IPS-NIHi7 (cell line): ENCODE measurements at regions not wholly inside any gene's neighbourhood (a gene's known extent, or its start where the extent isn't known, plus 50 kb on each side); places are given as distances from the start of the nearest gene placed in this dataset.
"Not testable (repeated sequence)": the region's sequence is repeated elsewhere in the genome, so short reads cannot be mapped to it uniquely, and the experiment has no call there.

Experiments
- DNase-seq: peaks from one replicate; pipeline ENCODE4 v3.0.0; 2012; ENCODE audit warnings: mixed read lengths; ENCODE audit errors: extremely low spot score

DNA sequence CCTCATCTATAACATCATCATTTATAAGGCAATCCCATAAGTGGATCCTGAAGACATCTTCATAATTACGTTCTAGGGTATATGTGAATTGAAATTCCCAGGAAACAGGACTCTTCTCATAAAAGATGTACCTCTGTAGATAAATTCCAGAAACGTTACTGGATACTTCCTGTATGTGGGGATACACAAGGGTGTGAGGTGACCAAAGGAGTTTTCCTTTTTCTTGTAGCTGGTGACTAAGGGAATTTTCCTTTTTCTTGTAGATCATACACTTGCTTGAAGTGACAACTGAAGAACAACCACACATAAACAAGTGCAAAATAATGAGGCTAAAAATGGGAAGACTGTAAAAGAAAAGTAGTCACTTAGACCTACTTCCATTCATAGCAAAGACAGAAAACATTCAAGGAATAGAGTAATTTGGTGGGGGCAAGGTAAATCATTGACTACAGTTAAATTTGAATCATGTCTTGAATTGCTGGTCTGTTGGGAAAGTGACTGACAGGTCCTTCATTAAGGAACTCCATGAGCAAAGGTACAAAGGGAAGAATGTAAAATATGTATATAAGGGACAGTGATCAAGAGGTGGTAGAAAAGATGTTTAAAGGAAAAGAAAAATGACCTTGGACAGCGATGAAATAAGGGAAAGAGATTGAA lies 53.2 kb upstream of the UBE2E3 start:
- no peak for DNase-seq

DNA sequence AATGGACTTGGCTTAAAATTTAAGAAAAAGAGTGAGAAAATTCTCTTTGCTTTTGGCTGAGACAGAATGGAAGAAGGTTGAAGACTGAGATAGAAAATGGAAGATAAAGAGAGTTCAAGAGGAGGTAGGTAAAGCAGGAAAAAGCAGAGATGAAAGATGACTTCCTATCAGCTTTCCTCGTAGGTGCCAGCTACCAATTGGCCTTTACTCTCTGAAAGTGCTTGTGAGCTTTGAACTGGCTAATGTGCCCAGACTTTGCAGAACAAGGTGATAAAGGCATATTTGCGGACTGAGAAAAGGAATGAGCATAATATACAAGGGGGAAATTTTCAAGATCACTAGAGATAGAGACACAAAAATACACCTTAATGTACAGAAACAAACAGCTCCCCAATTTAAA lies 54.7 kb upstream of the UBE2E3 start:
- DNase-seq, result no peak

DNA sequence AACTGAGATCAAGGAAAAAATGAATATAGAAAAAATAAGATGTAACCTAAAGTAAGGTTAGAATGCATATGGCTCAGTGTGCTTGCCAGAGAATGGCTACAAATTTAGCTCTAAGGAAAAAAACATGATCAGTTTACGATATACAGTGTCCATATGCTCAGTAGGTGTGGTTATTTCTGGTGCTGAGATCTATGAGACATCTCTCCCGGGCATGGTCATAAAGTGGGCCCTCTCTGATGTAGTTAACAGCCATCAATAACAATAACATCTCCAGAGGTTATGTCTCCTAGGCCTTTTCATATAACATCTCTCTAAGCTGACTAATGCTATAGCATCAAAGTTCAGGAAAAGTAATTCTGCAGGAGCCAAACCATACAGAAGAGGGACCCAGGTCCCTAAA lies 56.3 kb upstream of the UBE2E3 start:
- no peak for DNase-seq

DNA sequence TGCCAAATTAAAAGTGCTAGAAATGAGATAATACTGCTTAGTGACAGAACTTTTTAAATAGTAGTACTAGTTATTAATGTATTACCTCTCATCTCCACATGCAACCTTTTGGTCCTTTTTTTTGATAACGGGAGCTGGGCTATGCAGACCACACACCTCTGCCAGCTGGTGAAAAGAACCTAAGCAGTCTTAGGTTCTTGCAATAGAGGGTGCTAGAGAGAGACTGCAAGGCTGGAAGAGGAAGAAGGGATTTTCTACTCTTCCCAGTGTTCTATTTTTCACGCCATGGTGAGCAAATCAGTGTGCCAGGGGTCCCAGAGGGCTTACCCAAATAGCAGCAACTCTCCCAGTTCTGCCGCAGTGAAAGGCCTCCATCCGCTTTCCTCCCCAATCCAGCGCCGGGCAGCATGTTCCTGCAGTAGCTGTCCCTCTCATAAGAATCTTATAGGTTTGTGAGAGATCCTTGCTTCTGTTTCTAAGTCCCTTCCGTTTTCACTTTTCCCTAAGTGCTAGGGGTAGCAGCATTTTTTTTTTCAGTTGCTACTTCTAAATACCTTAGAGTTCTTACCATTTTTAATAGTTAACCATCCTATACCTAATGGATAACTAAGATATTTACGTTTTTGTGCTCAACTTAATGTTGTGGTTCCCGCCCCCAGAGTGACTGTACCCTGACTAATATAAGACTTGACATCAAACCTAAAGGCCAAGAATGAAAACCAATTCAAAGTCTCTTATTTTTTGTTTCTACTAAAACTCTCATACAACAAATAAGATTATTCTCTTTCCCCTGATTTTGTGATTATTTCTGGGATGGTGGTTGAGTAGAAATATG lies 69.4 kb upstream of the UBE2E3 start:
- DNase-seq, result peak; percentile 22

DNA sequence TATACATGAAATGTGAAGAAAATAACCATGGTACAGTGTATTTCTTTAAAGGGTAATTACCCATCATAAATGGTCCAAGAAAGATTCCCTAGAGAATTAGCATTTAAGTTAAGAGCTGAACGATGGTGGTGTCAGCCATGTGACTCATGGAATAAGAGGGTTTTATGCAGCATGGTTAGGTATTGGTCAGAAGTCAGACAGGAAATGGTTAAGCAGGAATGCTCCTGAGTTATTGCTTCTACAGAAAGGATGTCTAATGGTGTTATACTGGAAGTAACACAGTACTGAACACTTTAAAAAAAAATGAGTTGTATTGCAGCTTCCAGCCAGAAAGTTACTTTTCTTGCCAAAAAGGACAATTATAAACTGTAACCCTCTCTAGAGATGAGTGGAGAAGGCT lies 72.7 kb upstream of the UBE2E3 start:
- no peak for DNase-seq

DNA sequence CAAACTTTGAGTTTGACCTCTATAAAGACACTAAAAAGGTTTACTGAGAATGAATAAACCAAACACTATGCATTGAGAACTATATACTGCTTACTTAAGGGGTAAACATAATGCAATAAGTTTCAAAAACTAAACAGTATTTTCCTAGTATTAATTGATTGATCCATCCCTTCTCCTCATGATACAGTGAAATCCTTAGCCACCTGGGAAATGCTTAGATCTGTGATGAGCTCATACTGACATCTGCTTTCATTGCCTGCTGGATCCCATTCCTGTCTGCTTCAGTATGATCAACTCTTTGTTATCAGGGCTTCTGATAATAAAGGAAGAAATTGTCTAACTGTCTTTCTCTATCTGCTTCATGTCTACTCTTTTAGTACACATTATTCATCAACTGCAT lies 74.9 kb upstream of the UBE2E3 start:
- DNase-seq, result no peak

DNA sequence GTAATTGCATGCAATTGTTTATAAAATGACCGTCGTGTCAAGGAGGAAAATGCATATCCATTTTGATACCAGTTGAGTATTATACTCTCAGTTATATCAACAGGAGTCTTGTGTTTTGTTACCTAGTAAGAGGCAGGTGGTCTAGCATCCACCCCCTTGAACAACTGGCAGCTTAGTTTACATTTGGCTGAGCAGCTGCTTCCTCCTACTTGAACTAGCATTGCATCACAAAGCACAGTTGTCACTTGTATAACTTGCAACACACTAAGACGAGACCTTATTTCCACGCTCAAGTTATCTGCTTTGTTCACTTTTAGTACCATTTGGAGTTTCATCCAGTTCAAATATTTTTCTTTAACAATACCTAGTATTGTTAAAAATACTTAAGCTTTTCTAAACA lies 75.4 kb upstream of the UBE2E3 start:
- DNase-seq, result peak; percentile 26

DNA sequence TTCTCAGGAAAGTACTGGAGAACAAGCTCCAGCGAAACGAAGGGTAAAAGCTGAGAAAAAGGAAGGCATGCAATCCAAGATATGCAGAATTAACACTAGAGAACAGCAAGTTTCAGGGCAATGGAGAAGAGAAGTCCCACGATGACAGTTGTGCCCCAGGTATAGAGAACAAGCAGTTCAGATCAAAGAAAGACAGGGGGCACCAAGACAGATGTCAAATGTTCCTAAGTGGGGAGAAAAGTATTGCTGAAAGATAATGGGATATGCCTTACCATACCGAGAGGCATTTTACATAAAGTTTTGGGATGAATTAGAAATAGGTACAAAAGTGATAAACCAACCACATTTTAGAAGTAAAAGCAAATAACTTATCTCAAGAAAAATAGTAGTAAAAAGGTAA lies 79.1 kb upstream of the UBE2E3 start:
- peak; percentile 15 for DNase-seq

DNA sequence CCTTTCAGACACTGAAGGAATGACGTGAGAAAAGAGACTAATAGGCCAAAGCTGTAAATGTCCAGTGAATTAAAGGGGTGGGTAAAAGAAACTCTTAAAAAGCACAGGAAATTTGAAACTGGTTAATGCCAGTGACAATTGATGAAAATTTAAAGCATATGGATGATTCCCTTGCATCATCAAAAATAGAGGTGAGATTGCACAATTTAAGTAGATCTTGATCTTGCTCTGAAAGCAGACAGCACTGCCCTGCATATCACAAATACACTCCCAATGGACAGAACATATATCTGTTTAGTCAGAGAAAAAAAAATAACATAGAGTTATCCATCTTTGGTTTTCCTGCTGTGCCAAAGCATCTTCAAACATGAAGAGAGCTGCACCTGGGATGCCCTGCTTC lies 86.7 kb upstream of the UBE2E3 start:
- no peak for DNase-seq

DNA sequence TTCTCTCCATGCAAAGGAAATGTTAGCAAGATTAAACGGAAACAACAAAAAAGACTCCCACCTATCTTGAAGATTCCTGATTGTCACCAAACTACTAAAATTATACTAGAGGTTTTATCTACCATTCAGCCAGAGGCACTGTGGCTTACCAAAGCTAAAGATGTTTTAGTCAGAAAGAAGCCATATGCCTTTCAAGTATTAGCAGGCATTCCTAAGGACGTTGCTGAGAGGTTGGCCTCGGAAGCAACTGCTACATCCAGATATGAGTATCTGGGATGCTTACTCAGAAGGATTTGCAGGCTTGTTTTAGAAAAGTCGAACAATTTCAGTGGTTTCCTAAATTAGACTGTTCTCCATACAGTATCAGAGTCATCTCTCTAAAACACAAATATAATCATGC lies 88.3 kb upstream of the UBE2E3 start:
- DNase-seq, result no peak

DNA sequence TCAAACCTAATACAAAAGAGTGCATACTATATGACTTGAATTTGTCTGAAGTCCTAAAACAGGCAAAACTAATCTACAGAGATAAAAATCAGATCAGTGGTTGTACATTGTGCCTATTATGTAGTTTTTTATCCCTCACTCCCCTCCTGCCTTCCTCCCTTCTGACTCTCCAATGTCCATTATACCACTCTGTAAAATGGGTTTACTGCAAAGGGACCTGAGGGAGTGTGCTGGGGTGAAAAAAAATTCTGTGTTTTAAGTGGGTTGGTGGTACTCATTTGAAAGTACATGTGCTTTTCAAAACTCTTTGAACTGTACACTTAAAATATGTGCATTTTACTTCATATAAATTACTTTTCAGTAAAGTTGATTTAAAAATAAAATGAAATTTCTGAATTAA lies 89.0 kb upstream of the UBE2E3 start:
- no peak for DNase-seq

DNA sequence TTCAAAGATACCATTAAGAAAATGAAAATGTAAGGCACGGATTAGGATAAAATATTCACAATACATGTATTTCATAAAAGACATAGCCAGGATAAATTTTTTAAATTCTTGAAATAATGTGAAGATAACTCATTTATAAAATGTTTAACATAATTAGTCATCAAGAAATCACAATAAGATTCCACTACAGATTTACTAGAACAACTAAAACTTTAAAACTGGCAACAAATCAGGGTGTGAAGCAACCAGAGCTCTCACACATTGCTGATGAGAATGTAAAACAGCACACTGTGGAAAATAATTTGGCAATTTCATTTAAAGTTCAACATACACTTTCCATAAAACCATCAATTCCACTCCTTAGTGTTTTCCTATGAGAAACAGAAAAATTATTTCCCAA lies 89.6 kb upstream of the UBE2E3 start:
- no peak for DNase-seq

DNA sequence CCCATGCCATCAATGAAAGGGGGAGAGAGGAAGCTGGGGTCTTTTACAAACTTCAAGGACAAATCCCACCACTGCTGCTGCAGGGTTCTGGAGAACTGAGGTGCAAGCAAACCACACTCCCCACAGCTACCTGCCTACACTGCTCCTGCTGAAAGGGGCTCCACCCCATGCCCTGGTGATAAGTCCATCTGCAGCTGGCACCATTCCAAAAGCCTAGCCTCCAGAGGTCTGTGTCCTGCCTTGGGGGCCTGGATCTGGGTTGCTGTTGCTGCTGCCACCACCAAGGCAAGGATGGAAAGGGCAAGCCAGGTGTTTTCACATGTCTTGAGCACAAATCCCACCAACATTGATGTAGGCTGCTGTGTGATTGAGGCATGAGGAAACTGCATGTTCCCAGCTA lies 97.4 kb upstream of the UBE2E3 start:
- no peak for DNase-seq

DNA sequence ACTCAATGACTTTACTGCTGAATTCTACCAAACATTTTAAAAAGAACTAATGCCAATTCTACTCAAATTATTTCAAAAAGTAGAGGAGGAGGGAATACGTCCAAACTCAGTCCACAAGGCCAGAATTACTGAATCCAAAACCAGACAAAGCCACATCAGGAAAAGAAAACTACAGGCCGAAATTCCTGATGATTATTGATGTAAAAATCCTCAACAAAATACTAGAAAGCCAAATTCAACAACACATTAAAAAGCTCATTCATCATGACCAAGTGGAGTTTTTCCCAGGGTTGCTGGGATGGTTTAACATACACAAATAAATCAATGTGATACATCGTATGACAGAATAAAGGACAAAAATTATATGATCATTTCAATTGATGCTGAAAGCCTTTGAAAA lies 103.9 kb upstream of the UBE2E3 start:
- DNase-seq, result no peak

DNA sequence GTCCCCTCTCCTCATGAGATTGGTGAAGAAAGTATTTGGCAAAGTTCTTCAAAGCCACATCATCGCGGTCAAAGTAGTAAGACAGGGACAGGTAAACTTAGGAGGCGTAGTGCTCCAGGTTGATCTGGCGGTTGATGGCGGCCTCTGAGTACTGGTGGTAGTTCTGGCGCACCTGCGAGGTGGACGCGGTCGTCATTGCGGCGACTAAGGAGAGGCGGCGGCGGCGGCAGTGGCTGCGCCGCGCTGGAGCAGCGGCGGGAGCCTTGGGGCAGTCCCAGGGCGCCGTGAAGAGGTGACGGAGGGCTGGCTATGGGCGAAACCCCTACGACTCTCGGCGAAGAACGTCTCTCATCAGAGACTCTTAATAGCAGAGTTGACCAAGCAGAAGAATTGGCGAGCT lies 107.2 kb upstream of the UBE2E3 start:
- DNase-seq, result no peak

DNA sequence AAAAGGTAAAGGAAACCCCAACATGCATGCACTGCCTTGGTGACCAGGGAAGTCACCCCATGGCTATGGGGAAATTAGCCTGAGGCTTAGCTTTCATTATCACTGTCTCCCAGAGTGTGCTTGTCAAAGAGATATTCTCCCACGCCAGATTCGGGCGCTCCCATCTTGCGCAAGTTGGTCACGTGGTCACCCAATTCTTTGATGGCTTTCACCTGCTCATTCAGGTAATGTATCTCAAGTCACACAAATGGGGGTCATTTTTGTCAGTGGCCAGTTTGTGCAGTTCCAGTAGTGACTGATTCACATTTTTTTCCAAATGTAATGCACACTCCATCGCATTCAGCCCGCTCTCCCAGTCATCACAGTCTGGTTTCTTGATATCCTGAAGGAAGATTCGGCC lies 107.6 kb upstream of the UBE2E3 start:
- DNase-seq, result not testable (repeated sequence)

DNA sequence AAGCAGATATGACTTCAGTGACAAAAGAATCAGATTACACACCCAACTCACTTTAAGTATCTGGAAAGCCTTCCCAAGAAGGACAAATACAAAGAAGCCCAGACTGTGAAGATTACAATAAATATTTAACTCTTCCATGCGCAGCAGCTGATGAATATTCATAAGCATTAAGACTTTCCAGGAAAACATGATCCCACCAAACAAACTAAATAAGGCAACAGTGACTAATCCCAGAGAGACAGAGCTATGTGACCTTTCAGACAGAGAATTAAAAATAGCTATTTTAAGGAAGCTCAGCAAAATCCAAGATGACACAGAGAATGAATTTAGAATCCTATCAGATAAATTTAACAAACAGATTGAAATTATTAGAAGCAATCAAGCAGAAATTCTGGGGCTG lies 108.2 kb upstream of the UBE2E3 start:
- no peak for DNase-seq

DNA sequence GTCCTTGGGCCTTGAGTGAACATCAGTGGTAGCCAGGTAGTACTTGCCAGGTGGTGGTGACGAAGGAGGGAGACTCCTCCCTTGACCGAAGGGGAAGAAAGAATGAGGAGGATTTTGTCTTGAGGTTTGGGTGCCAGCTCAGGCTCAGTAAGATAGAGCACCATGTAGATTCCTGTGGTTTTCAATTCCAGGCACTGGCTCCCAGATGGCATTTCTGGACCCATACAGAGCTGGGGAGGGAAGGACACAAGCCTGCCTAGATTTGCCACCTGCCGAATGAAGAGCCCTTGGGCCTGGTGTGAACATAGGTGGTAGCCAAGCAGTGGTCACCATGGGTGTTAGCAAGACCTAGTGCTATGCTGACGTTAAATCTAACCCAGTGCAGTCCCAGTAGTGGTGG lies 108.8 kb upstream of the UBE2E3 start:
- no peak for DNase-seq

DNA sequence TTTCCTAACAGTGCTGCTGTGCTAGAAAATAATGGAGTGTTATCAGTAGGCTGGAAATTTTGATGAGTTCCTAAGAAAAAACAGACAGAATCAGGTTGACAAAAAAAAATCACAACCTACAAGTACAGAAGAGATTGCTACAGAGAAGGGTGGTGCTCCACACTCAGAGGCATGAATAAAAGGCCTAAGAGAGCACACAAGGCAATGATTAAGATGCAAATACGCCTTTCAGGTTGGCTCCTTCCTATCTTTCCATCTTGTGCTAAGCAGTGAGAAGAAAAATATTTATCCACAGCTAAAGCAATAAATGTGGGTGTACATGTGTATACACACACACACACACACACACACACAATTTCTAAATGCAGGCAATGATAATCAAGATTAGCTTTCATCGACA lies 130.6 kb upstream of the UBE2E3 start:
- no peak for DNase-seq

DNA sequence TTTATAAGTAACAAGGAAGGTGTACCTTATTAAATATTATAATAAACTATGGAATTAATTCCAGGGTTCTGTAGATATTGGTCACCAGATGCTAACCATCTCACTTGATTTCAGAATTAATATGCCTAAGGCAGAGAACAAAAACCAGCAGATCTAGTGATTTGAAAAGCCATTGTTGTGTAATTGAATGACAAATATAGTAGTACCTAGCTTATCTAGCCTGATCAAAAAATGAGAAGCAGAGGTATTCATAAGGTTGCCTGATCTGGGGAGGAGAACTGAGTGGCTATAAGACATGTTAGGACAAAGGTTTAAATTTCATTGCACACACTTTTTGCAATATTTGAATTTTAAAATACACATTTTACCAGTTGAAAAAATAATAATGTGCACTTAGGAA lies 132.0 kb upstream of the UBE2E3 start:
- no peak for DNase-seq

DNA sequence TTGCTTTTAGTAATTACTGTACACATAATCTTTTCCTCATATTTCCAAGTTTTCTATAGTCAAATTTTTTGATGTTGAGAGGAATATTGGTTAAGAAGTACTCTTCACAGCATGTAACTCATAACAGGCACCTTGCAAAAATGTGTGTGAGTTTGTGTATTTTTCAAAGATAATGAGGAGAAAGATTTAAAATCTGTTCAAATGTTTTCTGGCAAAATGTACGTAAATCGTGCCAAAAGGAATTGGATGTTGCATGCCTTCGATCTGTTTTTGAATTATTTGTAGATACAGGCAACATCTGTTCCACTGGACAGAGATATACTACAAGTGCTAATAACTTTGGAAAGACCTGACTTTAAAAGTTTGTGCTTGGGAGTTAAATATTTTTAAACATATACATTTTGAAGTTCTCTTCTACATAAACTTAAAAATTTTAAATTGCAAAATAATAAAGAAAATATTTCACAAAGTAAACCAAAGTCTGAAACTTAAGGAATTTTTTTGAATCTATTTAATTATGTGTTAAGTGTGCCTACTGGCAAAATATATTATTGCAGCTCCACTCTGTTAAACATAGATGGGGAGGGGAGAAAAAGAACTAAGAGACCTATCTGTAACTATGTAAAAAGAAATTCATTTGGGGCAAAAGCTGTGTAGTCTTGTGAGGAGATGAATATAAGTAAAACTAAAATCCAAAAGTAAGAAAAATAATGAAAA lies 133.5 kb upstream of the UBE2E3 start:
- DNase-seq, result no peak

DNA sequence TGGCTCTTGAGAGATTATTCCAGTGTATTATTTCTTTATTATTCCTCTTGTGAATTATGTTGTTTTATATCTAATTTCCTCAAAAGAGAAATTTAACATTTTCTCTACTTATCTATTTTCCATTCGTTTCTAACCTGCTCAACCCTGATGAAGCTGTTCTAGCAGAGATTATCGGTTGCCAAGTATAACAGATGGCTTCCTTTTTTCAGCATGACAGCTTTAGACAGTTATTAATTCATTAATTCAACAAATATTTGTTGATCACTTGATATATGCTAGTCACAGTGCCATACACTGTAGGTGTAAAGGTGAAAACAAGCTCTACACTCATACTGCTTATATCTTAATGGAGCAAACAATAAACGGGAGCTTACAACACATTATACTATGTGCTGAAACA lies 137.9 kb upstream of the UBE2E3 start:
- no peak for DNase-seq

DNA sequence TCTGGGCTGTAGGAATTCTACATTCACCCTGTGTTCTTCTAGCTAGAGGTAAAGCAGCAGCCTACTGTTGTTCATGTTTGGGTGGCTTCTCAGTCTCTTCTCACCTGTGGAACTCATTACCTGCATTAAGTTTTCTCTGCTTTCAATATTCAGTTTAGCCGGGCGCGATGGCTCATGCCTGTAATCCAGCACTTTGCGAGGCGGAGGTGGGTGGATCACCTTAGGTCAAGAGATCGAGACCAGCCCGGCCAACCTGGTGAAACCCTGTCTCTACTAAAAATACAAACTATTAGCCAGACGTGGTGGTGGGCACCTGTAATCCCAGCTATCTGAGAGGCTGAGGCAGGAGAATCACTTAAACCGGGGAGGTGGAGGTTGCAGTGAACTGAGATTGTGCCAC lies 139.8 kb upstream of the UBE2E3 start:
- no peak for DNase-seq
